ENCODE measurements at regions not wholly inside any gene's neighbourhood (a gene's known extent, or its start where the extent isn't known, plus 50 kb on each side); places are given as distances from the start of the nearest gene placed in this dataset.

- TF ChIP-seq CTCF (IDR thresholded peaks at IDR 0.05) = no peak
- TF ChIP-seq POLR2A (IDR thresholded peaks at IDR 0.05) = no peak
Measured at GRCh38 chr2:212921061-212921460, 230.4 kb downstream of the IKZF2 start.

Measured in Peyer's patch (tissue), 4 donors.